IMR-90 (cell line): ENCODE measurements at regions not wholly inside any gene's neighbourhood (a gene's known extent, or its start where the extent isn't known, plus 50 kb on each side); places are given as distances from the start of the nearest gene placed in this dataset.

Source experiments
- ATAC-seq: fragments of 200-7000 bp; cut with Tn5 transposase; 2 replicates; pipeline ENCODE4 v1.9.1; 2020; ENCODE audit warnings: low read depth, mild to moderate bottlenecking, moderate library complexity
- BruUV-seq: library from RNA; stranded (reverse); fragments of 400-500 nt; replicated peaks from 2 replicates; lab custom pipeline; 2021; lab: Mats Ljungman, UMichigan
- CTCF ChIA-PET: fragments of 300-600 bp; formaldehyde crosslinking; extraction: SDS; loops from one replicate; lab custom pipeline; 2021; ENCODE audit warnings: antibody characterized with exemption; lab: Yijun Ruan, JAX
- POLR2A ChIA-PET: fragments of 300-600 bp; sonication (Branson Sonifier 250); formaldehyde crosslinking; loops from one replicate; lab custom pipeline; 2022; ENCODE audit warnings: antibody characterized with exemption; ENCODE audit not compliant: unreplicated experiment; lab: Charles Lee
- DNase-seq: peaks from one replicate; pipeline ENCODE4 v3.0.0; 2013
- H2AFZ ChIP-seq: replicated peaks from 2 replicates; pipeline ENCODE3; 2013; ENCODE audit warnings: low read length, mild to moderate bottlenecking; ENCODE audit not compliant: poor library complexity
- H2AK5ac ChIP-seq: 2 replicates; pipeline ENCODE4 v1.6.1; 2013; ENCODE audit warnings: low read depth, low read length, inconsistent platforms
- H2AK9ac ChIP-seq: replicated peaks from 2 replicates; pipeline ENCODE3; 2013; ENCODE audit warnings: mild to moderate bottlenecking, low read depth, low read length, moderate library complexity; ENCODE audit not compliant: poor library complexity
- H2BK120ac ChIP-seq: 2 replicates; pipeline ENCODE4 v1.6.1; 2013; ENCODE audit warnings: low read depth, low read length, inconsistent platforms
- H2BK15ac ChIP-seq: 3 replicates; pipeline ENCODE4 v1.6.1; 2013; ENCODE audit warnings: low read depth, low read length, inconsistent platforms
- H2BK20ac ChIP-seq: 2 replicates; pipeline ENCODE4 v1.6.1; 2013; ENCODE audit warnings: low read depth, mild to moderate bottlenecking, inconsistent platforms, low read length, moderate library complexity
- H2BK5ac ChIP-seq: 2 replicates; pipeline ENCODE4 v1.6.1; 2013; ENCODE audit warnings: mild to moderate bottlenecking, low read depth, low read length, inconsistent platforms; ENCODE audit not compliant: poor library complexity, severe bottlenecking
- H3K14ac ChIP-seq: replicated peaks from 2 replicates; pipeline ENCODE4 v1.6.1; 2013; ENCODE audit warnings: low read depth, low read length, inconsistent platforms
- H3K18ac ChIP-seq: 2 replicates; pipeline ENCODE4 v1.6.1; 2013; ENCODE audit warnings: low read depth, low read length, control low read depth
- H3K23ac ChIP-seq: 2 replicates; pipeline ENCODE4 v1.6.1; 2013; ENCODE audit warnings: low read depth, low read length, inconsistent platforms
- H3K27ac ChIP-seq: 2 replicates; pipeline ENCODE4 v1.5.1; 2013; ENCODE audit warnings: mild to moderate bottlenecking, control low read depth, low read length; ENCODE audit not compliant: insufficient read depth
- H3K27me3 ChIP-seq: 2 replicates; pipeline ENCODE4 v1.6.1; 2013; ENCODE audit warnings: low read length; ENCODE audit not compliant: control insufficient read depth, insufficient read depth
- H3K36me3 ChIP-seq: 2 replicates; pipeline ENCODE4 v1.6.1; 2013; ENCODE audit warnings: low read length, mixed read lengths; ENCODE audit not compliant: control insufficient read depth, insufficient read depth
- H3K4ac ChIP-seq: 2 replicates; pipeline ENCODE4 v1.6.1; 2013; ENCODE audit warnings: low read depth, low read length, inconsistent platforms
- H3K4me1 ChIP-seq: 2 replicates; pipeline ENCODE4 v1.6.1; 2013; ENCODE audit warnings: low read length, mixed read lengths; ENCODE audit not compliant: control insufficient read depth, insufficient read depth
- H3K4me2 ChIP-seq: 2 replicates; pipeline ENCODE4 v1.6.1; 2013; ENCODE audit warnings: low read depth, mild to moderate bottlenecking, control low read depth, low read length, moderate library complexity
- H3K4me3 ChIP-seq: 2 replicates; pipeline ENCODE4 v1.5.1; 2013; ENCODE audit warnings: low read depth, mild to moderate bottlenecking, control low read depth, low read length, moderate library complexity; ENCODE audit not compliant: insufficient read depth
- H3K56ac ChIP-seq: 2 replicates; pipeline ENCODE4 v1.6.1; 2013; ENCODE audit warnings: low read length, inconsistent platforms; ENCODE audit not compliant: insufficient read depth; ENCODE audit errors: extremely low read depth
- H3K79me1 ChIP-seq, 2 experiments: 2 replicates each; pipeline ENCODE4 v1.6.1; 2013; ENCODE audit warnings: low read length in 2 of 2, inconsistent platforms in 1 of 2, low read depth in 1 of 2
- H3K9ac ChIP-seq: 2 replicates; pipeline ENCODE4 v1.6.1; 2013; ENCODE audit warnings: low read depth, low read length, control low read depth
- H3K9me1 ChIP-seq: 2 replicates; pipeline ENCODE4 v1.6.1; 2013; ENCODE audit warnings: low read length, inconsistent platforms; ENCODE audit not compliant: insufficient read depth
- H3K9me3 ChIP-seq: 2 replicates; pipeline ENCODE4 v1.6.1; 2013; ENCODE audit warnings: low read length; ENCODE audit not compliant: control insufficient read depth, insufficient read depth
- H4K20me1 ChIP-seq: 2 replicates; pipeline ENCODE4 v1.6.1; 2013; ENCODE audit warnings: low read length, inconsistent platforms; ENCODE audit not compliant: insufficient read depth
- H4K5ac ChIP-seq: 2 replicates; pipeline ENCODE4 v1.6.1; 2013; ENCODE audit warnings: mild to moderate bottlenecking, low read depth, low read length, control low read depth
- H4K8ac ChIP-seq, 2 experiments: 2 replicates each; pipeline ENCODE4 v1.6.1; 2013; ENCODE audit warnings: low read depth in 2 of 2, low read length in 2 of 2, control low read depth in 1 of 2, inconsistent platforms in 1 of 2
- H4K91ac ChIP-seq: 2 replicates; pipeline ENCODE4 v1.6.1; 2013; ENCODE audit warnings: low read depth, low read length, inconsistent platforms; ENCODE audit not compliant: insufficient read depth
- BHLHE40 ChIP-seq: fragments of 150-350 bp; IDR thresholded peaks from 2 replicates; pipeline ENCODE4 v1.6.1; 2016; ENCODE audit warnings: mild to moderate bottlenecking, low read depth, low read length
- CEBPB ChIP-seq: IDR thresholded peaks from 2 replicates; pipeline ENCODE4 v1.6.1; 2012; ENCODE audit warnings: low read depth, low read length, improper control_type of control experiment
- CHD1 ChIP-seq: IDR thresholded peaks from 2 replicates; pipeline ENCODE4 v1.6.1; 2012; ENCODE audit warnings: low read depth, low read length, improper control_type of control experiment
- CTCF ChIP-seq: conservative IDR thresholded peaks from 2 replicates; pipeline ENCODE4 v1.5.1; 2012; ENCODE audit warnings: mild to moderate bottlenecking, low read depth, low read length, improper control_type of control experiment
- MAFK ChIP-seq: IDR thresholded peaks from 2 replicates; pipeline ENCODE4 v1.6.1; 2012; ENCODE audit warnings: low read depth, low read length, improper control_type of control experiment
- MAZ ChIP-seq: IDR thresholded peaks from 2 replicates; pipeline ENCODE4 v1.6.1; 2012; ENCODE audit warnings: low read depth, mild to moderate bottlenecking, low read length, improper control_type of control experiment, moderate library complexity, borderline replicate concordance
- POLR2A ChIP-seq: IDR thresholded peaks from 2 replicates; pipeline ENCODE4 v1.6.1; 2012; ENCODE audit warnings: mild to moderate bottlenecking, low read depth, low read length
- RAD21 ChIP-seq: IDR thresholded peaks from 2 replicates; pipeline ENCODE4 v1.6.1; 2012; ENCODE audit warnings: low read length, improper control_type of control experiment
- RCOR1 ChIP-seq: IDR thresholded peaks from 2 replicates; pipeline ENCODE4 v1.6.1; 2012; ENCODE audit warnings: mild to moderate bottlenecking, low read length, improper control_type of control experiment; ENCODE audit not compliant: insufficient replicate concordance
- RFX5 ChIP-seq: IDR thresholded peaks from 2 replicates; pipeline ENCODE4 v1.8.0; 2012; ENCODE audit warnings: low read depth, mild to moderate bottlenecking, low read length, moderate library complexity
- WGBS, 2 experiments: methylation state at CpG; one replicate each; pipeline versions ENCODE4 v1.1.5 to v1.1.7; 2013; ENCODE audit warnings: missing lambda C conversion rate in 2 of 2; ENCODE audit not compliant: insufficient read length in 1 of 2; ENCODE audit errors: extremely low coverage in 2 of 2; 5-methylcytosine and 5-hydroxymethylcytosine counted together
- dilution Hi-C: fragments of 300-500 bp; cut with HindIII; formaldehyde crosslinking; loops from one replicate; pipeline ENCODE4 v1.14.3; 2018; ENCODE audit warnings: low sequenced_read_pairs; ENCODE audit not compliant: unreplicated experiment
- in situ Hi-C: fragments of 300-500 bp; cut with MboI; formaldehyde crosslinking; loops from 3 replicates; pipeline ENCODE4 v1.14.3; 2019; ENCODE audit warnings: low sequenced_read_pairs, inconsistent platforms, mixed read lengths
- intact Hi-C: fragments of 100-400 bp; cut with micrococcal nuclease; formaldehyde crosslinking; loops from 2 replicates; pipeline ENCODE4 v1.10.0; 2022

GRCh38 chr9:106023455-106023854 is 329.1 kb downstream of the TMEM38B start:
- Histone ChIP-seq H3K79me1 (no peaks in the 10 kb centered on the region), H3K27me3 (no peaks in the 10 kb centered on the region), H3K4me3 (no peak overlapping the region), H3K14ac (no peak overlapping the region), H3K4me2 (no peak overlapping the region), H3K4ac (no peak overlapping the region), H3K9me1 (no peaks in the 10 kb centered on the region), H3K9me3 (peaks cover 2% of the 10 kb centered on the region), H2BK5ac (no peak overlapping the region), H3K23ac (no peak overlapping the region), H4K20me1 (no peaks in the 10 kb centered on the region), H4K8ac (no peak overlapping the region), H2BK20ac (no peak overlapping the region), H3K56ac (no peak overlapping the region), H4K91ac (no peak overlapping the region), H3K18ac (no peak overlapping the region), H2AFZ (no peak overlapping the region), H3K4me1 (no peaks in the 10 kb centered on the region), H3K9ac (no peak overlapping the region), H3K36me3 (no peaks in the 10 kb centered on the region), H4K5ac (no peak overlapping the region), H2BK120ac (no peak overlapping the region), H2BK15ac (no peak overlapping the region), H2AK5ac (no peak overlapping the region), H3K27ac (no peak overlapping the region), H2AK9ac (no peak overlapping the region)
- ChIA-PET CTCF (no interaction called here), POLR2A (no interaction called here)
- in situ Hi-C loops, result no loop called here
- dilution Hi-C loops, result no loop called here
- BruUV-seq, result no TSS peak
- DNase-seq (no peak), ATAC-seq (no peak)
- no CpG with 5 or more reads among the region's 2 CpGs for WGBS, 2 experiments
- intact Hi-C loops, result no loop called here
- TF ChIP-seq RCOR1 (no peak), BHLHE40 (no peak), MAZ (no peak), RAD21 (no peak), CTCF (no peak), POLR2A (no peak), CHD1 (no peak), MAFK (no peak), CEBPB (no peak), RFX5 (no peak)
